ENCODE measurements at regions not wholly inside any gene's neighbourhood (a gene's known extent, or its start where the extent isn't known, plus 50 kb on each side); places are given as distances from the start of the nearest gene placed in this dataset.
A peak's percentile ranks its signal among the peaks of the same experiment; 100 is the strongest.

- no peak for TF ChIP-seq RFX5 (IDR thresholded peaks at IDR 0.05; ENCODE audit: low read length)
- no peak for TF ChIP-seq IRF3 (IDR thresholded peaks at IDR 0.05; ENCODE audit: low read depth, low read length)
- TF ChIP-seq PBX3 (IDR thresholded peaks at IDR 0.05) = no peak
- no peak for TF ChIP-seq TAF1 (IDR thresholded peaks at IDR 0.05; ENCODE audit: borderline replicate concordance, low read depth, low read length)
- no peak for TF ChIP-seq RCOR1 (IDR thresholded peaks at IDR 0.05; ENCODE audit: low read length)
- TF ChIP-seq SIN3A (IDR thresholded peaks at IDR 0.05; ENCODE audit: borderline replicate concordance, low read depth, low read length) = no peak
- no peak for TF ChIP-seq MEF2A (IDR thresholded peaks at IDR 0.05; ENCODE audit: borderline replicate concordance, low read depth)
- TF ChIP-seq YY1 (IDR thresholded peaks at IDR 0.05; ENCODE audit: low read depth) = no peak
- Histone ChIP-seq H3K9me2 (no peaks in the 10 kb centered on the region), H3K27ac (ENCODE audit: low read depth in 2 of 2, low read length in 1 of 2) (peak overlapping the region in 1 of 2 experiments; percentile 51; a peak in 1 of 4 replicates), H4K20me1 (ENCODE audit: insufficient read depth) (no peaks in the 10 kb centered on the region), H3F3A (replicated peaks; ENCODE audit: insufficient read depth) (no peaks in the 10 kb centered on the region), H3K27me3 (ENCODE audit: insufficient read depth) (no peaks in the 10 kb centered on the region), H3K9me3 (no peaks in the 10 kb centered on the region), H3K4me2 (no peak overlapping the region), H3K9ac (no peak overlapping the region), H2AFZ (ENCODE audit: low read depth) (no peak overlapping the region), H3K4me1 (ENCODE audit: control insufficient read depth in 1 of 2, insufficient read depth in 2 of 2, low read depth in 1 of 2, low read length in 1 of 2) (peaks cover 0 to 42% of the 10 kb centered on the region in 2 experiments; a peak in 1 of 4 replicates), H3K79me2 (ENCODE audit: insufficient read depth) (no peaks in the 10 kb centered on the region), H3K36me3 (replicated peaks in 1 of 2; ENCODE audit: control insufficient read depth in 1 of 2, insufficient read depth in 2 of 2, low read length in 1 of 2) (no peaks in the 10 kb centered on the region), H3K4me3 (ENCODE audit: low read depth in 2 of 2, low read length in 1 of 2) (no peak overlapping the region)
- WGBS (ENCODE audit: low lambda C conversion rate) = 80% methylated on average over 32 of the region's 40 CpGs
- ChIA-PET POLR2A (no interaction called here), CTCF (no interaction called here)
- DNase-seq = no peak
Observed at GRCh38 chr4:3615386-3616286, 83.4 kb upstream of the LRPAP1 start.

- no peak for DNase-seq
- TF ChIP-seq CTCF (IDR thresholded peaks at IDR 0.05) = no peak
- TF ChIP-seq NRF1 (IDR thresholded peaks at IDR 0.05; ENCODE audit: low read depth, low read length) = no peak
- no peak for TF ChIP-seq ELF1 (IDR thresholded peaks at IDR 0.05)
- no peak for TF ChIP-seq EP300 (IDR thresholded peaks at IDR 0.05; ENCODE audit: borderline replicate concordance in 1 of 2, low read depth in 1 of 2, low read length in 1 of 2)
- TF ChIP-seq RXRA (IDR thresholded peaks at IDR 0.05; ENCODE audit: borderline replicate concordance, low read depth) = no peak
- no peak for TF ChIP-seq MAX (IDR thresholded peaks at IDR 0.05; ENCODE audit: low read depth)
- no peak for TF ChIP-seq GABPA (IDR thresholded peaks at IDR 0.05; ENCODE audit: low read depth)
- TF ChIP-seq PBX3 (IDR thresholded peaks at IDR 0.05) = no peak
- no peak for TF ChIP-seq USF1 (IDR thresholded peaks at IDR 0.05; ENCODE audit: borderline replicate concordance, low read depth)
- no peak for TF ChIP-seq FOXM1 (IDR thresholded peaks at IDR 0.05; ENCODE audit: low read depth)
- TF ChIP-seq EZH2phosphoT487 (IDR thresholded peaks at IDR 0.05; ENCODE audit: borderline replicate concordance, low read depth) = no peak
- no peak for TF ChIP-seq USF2 (IDR thresholded peaks at IDR 0.05; ENCODE audit: borderline replicate concordance, low read depth, low read length)
- no peak for TF ChIP-seq SIN3A (IDR thresholded peaks at IDR 0.05; ENCODE audit: borderline replicate concordance, low read depth, low read length)
Observed at GRCh38 chr4:3614731-3614980, 82.4 kb upstream of the LRPAP1 start.

More at GRCh38 chr4:3614731-3614980, 82.4 kb upstream of the LRPAP1 start:
- peak overlapping the region in 1 of 2 experiments; percentile 95; a peak in 2 of 4 replicates for H3K27ac ChIP-seq (ENCODE audit: low read depth in 2 of 2, low read length in 1 of 2)
- H3K4me1 ChIP-seq (ENCODE audit: control insufficient read depth in 1 of 2, insufficient read depth in 2 of 2, low read depth in 1 of 2, low read length in 1 of 2) = peaks cover 0 to 42% of the 10 kb centered on the region in 2 experiments; a peak in 1 of 4 replicates
- no peaks in the 10 kb centered on the region for H4K20me1 ChIP-seq (ENCODE audit: insufficient read depth)
- H3K79me2 ChIP-seq (ENCODE audit: insufficient read depth) = no peaks in the 10 kb centered on the region
- H3F3A ChIP-seq (replicated peaks; ENCODE audit: insufficient read depth) = no peaks in the 10 kb centered on the region
- ChIA-PET CTCF (no interaction called here), POLR2A (no interaction called here)
- H3K9me3 ChIP-seq = no peaks in the 10 kb centered on the region
- H3K4me2 ChIP-seq = no peak overlapping the region
- H3K9me2 ChIP-seq = no peaks in the 10 kb centered on the region
- H3K27me3 ChIP-seq (ENCODE audit: insufficient read depth) = no peaks in the 10 kb centered on the region
- H3K36me3 ChIP-seq (replicated peaks in 1 of 2; ENCODE audit: control insufficient read depth in 1 of 2, insufficient read depth in 2 of 2, low read length in 1 of 2) = no peaks in the 10 kb centered on the region
- H2AFZ ChIP-seq (ENCODE audit: low read depth) = no peak overlapping the region
- H3K4me3 ChIP-seq (ENCODE audit: low read depth in 2 of 2, low read length in 1 of 2) = no peak overlapping the region
- no peak overlapping the region for H3K9ac ChIP-seq
- WGBS (ENCODE audit: low lambda C conversion rate) = 62% methylated on average over 6 of the region's 8 CpGs
